ENCODE measurements at regions not wholly inside any gene's neighbourhood (a gene's known extent, or its start where the extent isn't known, plus 50 kb on each side); places are given as distances from the start of the nearest gene placed in this dataset.
"Not testable (repeated sequence)": the region's sequence is repeated elsewhere in the genome, so short reads cannot be mapped to it uniquely, and the experiment has no call there.

GRCh38 chr21:16211339-16212303 lies 481.8 kb downstream of the USP25 start:
- H3K36me3 Mint-ChIP-seq (ENCODE audit: low read depth) = no peaks in the 10 kb centered on the region
- H3K4me3 Mint-ChIP-seq = no peak overlapping the region
- no peaks in the 10 kb centered on the region for H3K9me3 Mint-ChIP-seq
- no peaks in the 10 kb centered on the region for H3K4me1 Mint-ChIP-seq
- DNase-seq = no peak
- no peak overlapping the region for H3K27ac Mint-ChIP-seq
- ChIA-PET CTCF (no interaction called here), POLR2A (no interaction called here)
- peaks cover under 1% of the 10 kb centered on the region for H3K27me3 Mint-ChIP-seq

DNA sequence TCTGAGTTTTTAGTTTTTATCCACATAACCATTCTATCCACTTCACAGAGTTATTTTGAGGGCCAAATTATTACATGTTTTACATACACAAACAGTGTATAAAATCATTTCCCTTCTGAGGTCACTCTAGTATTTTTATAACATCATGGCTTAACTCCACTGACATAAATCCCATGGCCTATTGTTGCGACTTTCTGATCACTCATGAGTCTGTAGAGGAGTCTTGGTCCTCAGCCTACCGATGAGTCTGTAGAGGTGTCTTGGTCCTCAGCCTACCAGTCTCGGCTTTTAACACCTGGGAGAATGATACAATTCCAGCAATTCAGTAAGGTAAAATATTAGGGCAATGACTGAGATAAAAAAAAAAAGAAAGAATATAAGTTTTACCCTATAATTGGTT lies 483.7 kb downstream of the USP25 start:
- CTCF ChIA-PET = no interaction called here
- POLR2A ChIA-PET = no interaction called here
- Mint-ChIP-seq H3K4me1 (no peaks in the 10 kb centered on the region), H3K4me3 (no peak overlapping the region), H3K27me3 (no peaks in the 10 kb centered on the region), H3K9me3 (no peaks in the 10 kb centered on the region), H3K36me3 (ENCODE audit: low read depth) (no peaks in the 10 kb centered on the region), H3K27ac (no peak overlapping the region)
- no peak for DNase-seq

- no peak overlapping the region for H3K4me3 Mint-ChIP-seq
- H3K9me3 Mint-ChIP-seq = no peaks in the 10 kb centered on the region
- no peaks in the 10 kb centered on the region for H3K36me3 Mint-ChIP-seq (ENCODE audit: low read depth)
- no peaks in the 10 kb centered on the region for H3K27me3 Mint-ChIP-seq
- POLR2A ChIA-PET = no interaction called here
- CTCF ChIA-PET = no interaction called here
- H3K4me1 Mint-ChIP-seq = no peaks in the 10 kb centered on the region
- DNase-seq = no peak
- no peak overlapping the region for H3K27ac Mint-ChIP-seq
Measured at GRCh38 chr21:16215193-16215592, 485.4 kb downstream of the USP25 start.

DNA sequence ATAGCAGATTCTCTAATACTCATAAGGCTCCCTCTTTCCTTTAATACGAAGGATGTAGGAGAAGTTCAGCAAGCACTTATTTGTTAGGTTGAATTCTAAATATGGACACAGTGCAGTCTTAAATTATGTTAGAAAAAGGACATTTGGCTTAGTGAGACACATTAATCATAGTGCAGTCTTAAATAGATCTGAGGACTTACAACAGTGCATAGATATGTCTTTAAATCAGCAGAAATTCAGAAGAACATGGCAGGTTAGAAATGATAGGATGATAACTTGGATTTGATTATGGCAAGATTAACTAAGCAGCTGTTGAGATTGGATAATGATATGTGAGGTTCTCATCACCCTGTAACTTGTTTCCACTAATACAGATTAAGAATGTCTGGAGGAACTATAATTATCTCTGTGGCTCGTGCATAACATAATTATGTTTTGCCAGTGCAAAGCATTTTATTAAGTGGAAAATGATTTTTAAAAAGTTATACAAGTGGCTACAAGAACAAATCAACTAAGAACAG lies 485.9 kb downstream of the USP25 start:
- no peak overlapping the region for H3K27ac Mint-ChIP-seq
- H3K36me3 Mint-ChIP-seq (ENCODE audit: low read depth) = no peaks in the 10 kb centered on the region
- DNase-seq = no peak
- CTCF ChIA-PET = no interaction called here
- no peaks in the 10 kb centered on the region for H3K27me3 Mint-ChIP-seq
- H3K4me1 Mint-ChIP-seq = no peaks in the 10 kb centered on the region
- POLR2A ChIA-PET = no interaction called here
- H3K9me3 Mint-ChIP-seq = no peaks in the 10 kb centered on the region
- H3K4me3 Mint-ChIP-seq = no peak overlapping the region

GRCh38 chr21:16216288-16216962 lies 486.6 kb downstream of the USP25 start:
- Mint-ChIP-seq H3K27ac (no peak overlapping the region), H3K4me3 (no peak overlapping the region), H3K4me1 (no peaks in the 10 kb centered on the region), H3K9me3 (no peaks in the 10 kb centered on the region), H3K36me3 (ENCODE audit: low read depth) (no peaks in the 10 kb centered on the region), H3K27me3 (no peaks in the 10 kb centered on the region)
- DNase-seq = no peak
- ChIA-PET CTCF (no interaction called here), POLR2A (no interaction called here)

GRCh38 chr21:16218682-16219343 lies 489.0 kb downstream of the USP25 start:
- H3K9me3 Mint-ChIP-seq = no peaks in the 10 kb centered on the region
- H3K27me3 Mint-ChIP-seq = no peaks in the 10 kb centered on the region
- no peak overlapping the region for H3K27ac Mint-ChIP-seq
- H3K4me1 Mint-ChIP-seq = no peaks in the 10 kb centered on the region
- POLR2A ChIA-PET = no interaction called here
- CTCF ChIA-PET = no interaction called here
- H3K36me3 Mint-ChIP-seq (ENCODE audit: low read depth) = no peaks in the 10 kb centered on the region
- no peak overlapping the region for H3K4me3 Mint-ChIP-seq
- DNase-seq = no peak

DNA sequence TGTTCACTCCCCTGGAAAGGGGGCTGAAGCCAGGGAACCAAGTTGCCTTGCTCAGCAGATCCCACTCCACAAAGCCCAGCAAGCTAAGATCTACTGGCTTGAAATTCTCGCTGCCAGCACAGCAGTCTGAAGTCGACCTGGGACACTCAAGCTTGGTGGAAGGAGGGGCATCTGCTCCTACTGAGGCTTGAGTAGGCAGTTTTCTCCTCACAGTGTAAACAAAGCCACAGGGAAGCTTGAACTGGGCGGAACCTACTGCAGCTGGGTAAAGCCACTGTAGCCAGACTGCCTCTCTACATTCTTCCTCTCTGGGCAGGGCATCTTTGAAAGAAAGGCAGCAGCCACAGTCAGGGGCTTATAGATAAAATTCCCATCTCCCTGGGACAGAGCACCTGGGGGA lies 495.0 kb downstream of the USP25 start:
- POLR2A ChIA-PET; H3K4me3 Mint-ChIP-seq; H3K27me3 Mint-ChIP-seq; H3K36me3 Mint-ChIP-seq (ENCODE audit: low read depth); H3K27ac Mint-ChIP-seq; DNase-seq; H3K4me1 Mint-ChIP-seq; H3K9me3 Mint-ChIP-seq; CTCF ChIA-PET: not testable (repeated sequence)

- H3K4me3 Mint-ChIP-seq = no peak overlapping the region
- no peak for DNase-seq
- CTCF ChIA-PET = no interaction called here
- H3K4me1 Mint-ChIP-seq = no peaks in the 10 kb centered on the region
- no peaks in the 10 kb centered on the region for H3K27me3 Mint-ChIP-seq
- POLR2A ChIA-PET = no interaction called here
- no peak overlapping the region for H3K27ac Mint-ChIP-seq
- no peaks in the 10 kb centered on the region for H3K36me3 Mint-ChIP-seq (ENCODE audit: low read depth)
- H3K9me3 Mint-ChIP-seq = no peaks in the 10 kb centered on the region
Measured at GRCh38 chr21:16239659-16240265, 510.0 kb downstream of the USP25 start.

DNA sequence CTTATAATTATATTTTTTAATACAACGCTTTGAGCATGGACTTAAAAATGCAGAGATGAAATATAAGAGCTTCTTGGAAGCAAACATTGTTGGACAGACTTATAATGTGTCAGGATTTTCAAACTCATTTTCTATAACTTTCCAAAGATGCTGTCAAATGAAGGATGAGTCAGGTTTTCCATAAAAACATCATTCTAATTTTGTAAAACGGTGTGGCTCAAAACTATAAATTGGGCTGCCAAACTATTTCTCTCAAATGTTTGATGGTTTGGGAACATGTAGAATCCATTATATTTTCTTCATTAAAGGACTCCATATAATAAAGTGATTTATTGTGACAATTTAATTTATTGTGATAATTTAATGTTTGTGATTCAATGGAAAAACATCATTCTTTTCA lies 511.2 kb downstream of the USP25 start:
- Mint-ChIP-seq H3K4me3 (no peak overlapping the region), H3K4me1 (no peaks in the 10 kb centered on the region), H3K9me3 (no peaks in the 10 kb centered on the region), H3K27me3 (no peaks in the 10 kb centered on the region), H3K27ac (no peak overlapping the region), H3K36me3 (ENCODE audit: low read depth) (no peaks in the 10 kb centered on the region)
- CTCF ChIA-PET = no interaction called here
- DNase-seq = no peak
- POLR2A ChIA-PET = no interaction called here

GRCh38 chr21:16241479-16241963 lies 511.7 kb downstream of the USP25 start:
- ChIA-PET CTCF (no interaction called here), POLR2A (no interaction called here)
- H3K9me3 Mint-ChIP-seq = no peaks in the 10 kb centered on the region
- H3K4me1 Mint-ChIP-seq = no peaks in the 10 kb centered on the region
- no peaks in the 10 kb centered on the region for H3K36me3 Mint-ChIP-seq (ENCODE audit: low read depth)
- H3K4me3 Mint-ChIP-seq = no peak overlapping the region
- DNase-seq = no peak
- H3K27ac Mint-ChIP-seq = no peak overlapping the region
- no peaks in the 10 kb centered on the region for H3K27me3 Mint-ChIP-seq

DNA sequence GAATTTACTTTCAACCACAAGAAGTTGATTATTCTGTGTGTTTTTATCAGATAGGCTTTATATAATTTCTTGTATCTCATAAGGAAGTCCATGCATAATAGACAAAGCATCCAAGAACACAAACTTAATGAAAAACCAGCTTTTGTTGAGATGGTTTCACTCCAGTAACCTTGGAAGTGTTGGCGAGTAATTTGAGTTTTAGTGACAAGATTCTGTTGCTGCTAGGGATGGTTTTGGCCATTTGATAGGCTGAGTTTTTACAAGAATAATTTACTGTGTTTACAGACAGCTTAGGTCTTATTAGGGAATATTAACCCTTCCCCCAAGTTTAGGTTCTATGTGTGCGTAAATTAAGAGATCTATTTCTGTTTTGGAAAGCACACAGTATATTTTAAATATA lies 513.6 kb downstream of the USP25 start:
- ChIA-PET CTCF (no interaction called here), POLR2A (no interaction called here)

DNA sequence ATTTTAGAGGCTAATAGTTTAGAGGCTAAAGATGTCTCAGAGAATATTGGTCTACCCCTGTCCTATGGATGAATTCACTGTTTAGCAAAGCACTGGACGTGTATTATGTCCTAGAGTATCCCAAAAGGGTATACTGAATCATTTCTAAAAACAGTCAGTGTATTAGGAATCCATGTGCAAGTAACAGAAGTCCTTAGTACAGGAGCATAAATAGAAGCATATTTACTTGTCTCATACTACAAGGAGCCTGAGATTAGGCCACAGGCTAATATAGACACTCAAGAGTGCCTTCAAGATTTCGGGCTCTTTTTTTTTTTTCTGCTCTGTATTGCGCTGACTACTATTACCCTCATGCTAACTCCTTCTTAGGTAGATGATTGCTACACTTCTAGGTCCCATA lies 518.9 kb downstream of the USP25 start:
- Mint-ChIP-seq H3K9me3 (no peaks in the 10 kb centered on the region), H3K4me3 (no peak overlapping the region), H3K27ac (no peak overlapping the region), H3K36me3 (ENCODE audit: low read depth) (no peaks in the 10 kb centered on the region), H3K27me3 (no peaks in the 10 kb centered on the region), H3K4me1 (no peaks in the 10 kb centered on the region)
- ChIA-PET POLR2A (no interaction called here), CTCF (no interaction called here)
- DNase-seq = no peak

More for the DNA sequence above, 513.6 kb downstream of the USP25 start:
- H3K4me1 Mint-ChIP-seq = no peaks in the 10 kb centered on the region
- H3K27me3 Mint-ChIP-seq = no peaks in the 10 kb centered on the region
- H3K27ac Mint-ChIP-seq = no peak overlapping the region
- no peaks in the 10 kb centered on the region for H3K9me3 Mint-ChIP-seq
- H3K4me3 Mint-ChIP-seq = no peak overlapping the region
- no peaks in the 10 kb centered on the region for H3K36me3 Mint-ChIP-seq (ENCODE audit: low read depth)
- DNase-seq = no peak

DNA sequence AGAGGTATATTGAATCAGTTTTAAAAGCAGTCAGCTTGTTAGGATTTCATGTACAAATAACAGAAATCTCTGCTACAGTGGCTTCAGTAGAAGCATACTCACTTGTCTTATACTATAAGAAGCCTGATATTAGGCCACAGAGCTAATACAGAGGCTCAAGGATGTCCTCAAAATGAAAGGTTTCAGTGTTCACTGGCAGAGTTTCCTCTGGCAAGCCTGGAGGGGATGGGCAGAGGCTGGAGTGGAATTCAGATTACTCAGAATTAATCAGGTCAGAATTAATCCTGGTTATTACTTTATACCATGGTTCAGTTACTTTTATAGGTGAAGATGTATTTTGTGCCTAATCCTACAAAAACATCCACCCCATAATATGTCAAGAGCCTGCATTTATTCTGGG lies 520.5 kb downstream of the USP25 start:
- Mint-ChIP-seq H3K4me1 (no peaks in the 10 kb centered on the region), H3K36me3 (ENCODE audit: low read depth) (no peaks in the 10 kb centered on the region), H3K27me3 (no peaks in the 10 kb centered on the region), H3K27ac (no peak overlapping the region), H3K9me3 (no peaks in the 10 kb centered on the region), H3K4me3 (no peak overlapping the region)
- DNase-seq = no peak
- ChIA-PET CTCF (no interaction called here), POLR2A (no interaction called here)
